Activated CD8-positive, alpha-beta memory T cell treated with anti-CD3 and anti-CD28 coated beads for 36 hours (primary cell): ENCODE measurements at regions not wholly inside any gene's neighbourhood (a gene's known extent, or its start where the extent isn't known, plus 50 kb on each side); places are given as distances from the start of the nearest gene placed in this dataset.

Experiments used
- CTCF ChIA-PET: fragments of 350-600 bp; sonication (Branson Sonifier 250); formaldehyde crosslinking; loops from one replicate; lab custom pipeline; 2021; ENCODE audit warnings: antibody characterized with exemption; lab: Charles Lee
- POLR2A ChIA-PET: fragments of 350-600 bp; sonication (Branson Sonifier 250); formaldehyde crosslinking; loops from one replicate; lab custom pipeline; 2021; ENCODE audit warnings: antibody characterized with exemption; lab: Charles Lee

GRCh38 chr18:45437366-45437765, 177.9 kb upstream of the SLC14A2 start:
- POLR2A ChIA-PET, result no interaction called here
- CTCF ChIA-PET, result no interaction called here

- POLR2A ChIA-PET, result no interaction called here
- CTCF ChIA-PET, result no interaction called here
These were observed 175.2 kb upstream of the SLC14A2 start for GRCh38 chr18:45439851-45440645.

- CTCF ChIA-PET, result no interaction called here
- POLR2A ChIA-PET, result no interaction called here
These were observed 174.0 kb upstream of the SLC14A2 start for GRCh38 chr18:45441110-45441847.

- CTCF ChIA-PET, result no interaction called here
- POLR2A ChIA-PET, result no interaction called here
These were observed 171.2 kb upstream of the SLC14A2 start for GRCh38 chr18:45444040-45444439.

- CTCF ChIA-PET, result no interaction called here
- POLR2A ChIA-PET, result no interaction called here
These were observed 167.7 kb upstream of the SLC14A2 start for GRCh38 chr18:45447355-45448265.

- POLR2A ChIA-PET, result no interaction called here
- CTCF ChIA-PET, result no interaction called here
These were observed 166.4 kb upstream of the SLC14A2 start for GRCh38 chr18:45448871-45449270.

GRCh38 chr18:45449418-45450227, 165.7 kb upstream of the SLC14A2 start:
- ChIA-PET POLR2A (no interaction called here), CTCF (no interaction called here)

GRCh38 chr18:45456090-45457021, 158.9 kb upstream of the SLC14A2 start:
- POLR2A ChIA-PET, result no interaction called here
- CTCF ChIA-PET, result no interaction called here

- ChIA-PET CTCF (no interaction called here), POLR2A (no interaction called here)
These were observed 157.2 kb upstream of the SLC14A2 start for GRCh38 chr18:45458033-45458432.

- ChIA-PET POLR2A (no interaction called here), CTCF (no interaction called here)
These were observed 153.1 kb upstream of the SLC14A2 start for GRCh38 chr18:45462179-45462578.

GRCh38 chr18:45463451-45463850, 151.8 kb upstream of the SLC14A2 start:
- POLR2A ChIA-PET, result no interaction called here
- CTCF ChIA-PET, result no interaction called here

GRCh38 chr18:45464619-45465018, 150.7 kb upstream of the SLC14A2 start:
- CTCF ChIA-PET, result no interaction called here

GRCh38 chr18:45467293-45467692, 148.0 kb upstream of the SLC14A2 start:
- CTCF ChIA-PET, result no interaction called here
- POLR2A ChIA-PET, result no interaction called here

More at GRCh38 chr18:45464619-45465018, 150.7 kb upstream of the SLC14A2 start:
- POLR2A ChIA-PET, result no interaction called here

GRCh38 chr18:45467945-45468344, 147.3 kb upstream of the SLC14A2 start:
- ChIA-PET CTCF (no interaction called here), POLR2A (no interaction called here)

GRCh38 chr18:45478889-45479288, 136.4 kb upstream of the SLC14A2 start:
- CTCF ChIA-PET, result no interaction called here
- POLR2A ChIA-PET, result no interaction called here

GRCh38 chr18:45480219-45481015, 134.9 kb upstream of the SLC14A2 start:
- CTCF ChIA-PET, result no interaction called here
- POLR2A ChIA-PET, result no interaction called here

- ChIA-PET POLR2A (no interaction called here), CTCF (no interaction called here)
These were observed 133.5 kb upstream of the SLC14A2 start for GRCh38 chr18:45481821-45482220.
